HG02852 (cell line): ENCODE measurements at regions not wholly inside any gene's neighbourhood (a gene's known extent, or its start where the extent isn't known, plus 50 kb on each side); places are given as distances from the start of the nearest gene placed in this dataset.

ENCODE experiments used
- ATAC-seq: cut with Tn5 transposase; IDR thresholded peaks from one replicate; pipeline ENCODE4 v1.9.1; 2021; ENCODE audit warnings: mild to moderate bottlenecking, moderate library complexity; ENCODE audit not compliant: unreplicated experiment

DNA sequence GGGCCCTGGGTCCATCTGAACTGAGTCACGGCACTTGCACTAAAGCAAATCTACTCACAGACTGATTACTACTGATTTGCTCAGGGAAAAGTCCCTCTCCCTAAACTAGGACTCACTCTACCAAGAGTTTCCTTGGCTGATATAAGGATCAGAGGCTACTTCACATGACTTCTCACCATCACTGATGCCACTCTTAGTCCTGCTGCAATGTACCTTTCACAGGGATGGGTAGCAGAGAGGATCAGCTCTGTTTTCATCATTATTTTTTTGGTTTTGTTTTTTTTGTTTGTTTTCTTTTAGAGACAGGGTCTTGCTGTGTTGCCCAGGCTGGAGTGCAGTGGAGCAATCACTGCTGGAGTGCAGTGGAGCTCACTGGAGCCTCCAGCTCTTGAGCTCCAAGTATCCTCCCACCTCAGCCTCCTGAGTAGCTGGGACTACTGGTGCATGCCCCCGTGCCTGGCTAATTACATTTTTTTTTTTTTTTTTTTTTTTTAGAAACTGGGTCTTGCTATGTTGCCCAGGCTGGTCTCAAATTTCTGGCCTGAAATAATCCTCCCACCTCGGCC lies 200.6 kb downstream of the JCAD start:
- no peak for ATAC-seq

DNA sequence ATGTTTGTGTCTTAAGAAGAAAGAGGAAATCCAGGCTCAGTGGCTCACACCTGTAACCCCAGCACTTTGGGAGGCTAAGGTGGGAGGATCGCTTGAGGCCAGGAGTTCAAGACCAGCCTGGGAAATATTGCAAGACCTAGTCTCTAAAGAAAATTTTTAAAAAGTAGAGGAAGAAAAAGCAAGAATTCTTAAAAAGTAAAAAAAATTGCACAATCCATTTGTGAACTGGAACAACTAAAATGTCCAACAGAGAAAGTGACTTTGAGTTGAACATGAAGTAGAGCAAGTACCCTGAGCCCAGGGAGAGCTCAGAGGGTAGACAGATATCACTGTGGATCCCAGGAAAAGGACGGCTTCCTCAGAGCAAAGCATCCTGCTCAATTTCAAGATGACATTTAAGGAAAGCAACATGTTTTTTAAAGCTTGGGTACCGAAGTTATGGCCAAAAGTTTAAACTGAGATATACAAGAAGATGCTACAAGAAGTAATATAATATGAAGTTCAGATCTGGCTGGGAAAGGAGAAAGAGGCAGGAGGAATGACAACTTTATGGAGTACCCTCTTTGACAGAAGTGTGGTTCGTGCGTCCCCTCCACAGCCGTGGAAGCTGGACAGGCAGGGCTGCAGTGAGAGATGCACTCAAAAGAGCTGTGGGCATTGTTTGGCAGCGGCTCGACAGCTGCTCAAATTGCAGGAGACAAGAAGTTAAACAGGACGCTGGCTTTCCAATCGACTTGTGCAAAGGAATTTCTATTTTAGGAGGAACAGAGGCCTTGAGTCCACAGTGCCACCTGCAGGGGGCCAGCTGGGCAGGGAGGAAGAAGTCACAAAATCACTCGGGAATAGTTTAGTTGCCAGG lies 201.3 kb downstream of the JCAD start:
- no peak for ATAC-seq

DNA sequence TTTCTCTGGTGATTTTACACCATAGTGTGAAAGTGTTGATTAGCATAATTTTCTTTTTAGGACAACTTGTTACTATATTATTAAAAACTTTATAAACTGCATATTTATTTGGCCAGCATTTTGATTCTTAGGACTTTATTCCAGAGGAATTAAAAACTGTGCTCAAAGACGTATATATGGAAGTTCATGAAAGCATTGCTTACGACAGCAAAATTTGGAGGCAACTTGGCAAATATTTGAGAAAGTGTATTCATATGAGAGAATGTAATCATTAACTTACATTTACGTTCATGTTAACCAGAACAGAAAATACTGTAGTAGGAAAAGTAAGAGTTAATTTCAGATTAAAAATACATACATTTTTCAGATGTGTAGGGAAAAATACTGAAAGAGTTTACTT lies 203.1 kb downstream of the JCAD start:
- no peak for ATAC-seq

- ATAC-seq = no peak
Observed at GRCh38 chr10:29853913-29854312, 205.5 kb downstream of the JCAD start.

GRCh38 chr10:29851241-29851640 lies 208.1 kb downstream of the JCAD start:
- ATAC-seq = no peak

GRCh38 chr10:29850371-29850770 lies 209.0 kb downstream of the JCAD start:
- ATAC-seq = no peak

DNA sequence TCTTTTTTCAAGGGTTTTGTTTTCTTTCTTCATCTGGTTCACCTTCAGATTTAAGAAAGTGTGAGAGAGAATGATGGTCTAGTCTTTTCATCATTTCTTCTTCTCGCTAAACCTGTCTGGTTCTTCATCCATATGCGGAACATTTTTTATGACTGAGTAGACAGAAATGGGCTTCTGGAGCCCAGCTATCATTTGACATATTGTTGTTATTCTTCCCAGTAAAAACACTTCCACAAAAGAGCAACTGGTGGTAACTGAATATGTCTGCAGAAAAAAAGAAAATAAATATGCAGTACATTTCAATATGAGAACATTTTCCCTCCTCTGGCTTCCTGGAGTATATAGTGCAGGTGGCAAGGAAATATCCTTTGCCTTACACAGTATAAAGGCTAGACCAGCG lies 209.5 kb downstream of the JCAD start:
- no peak for ATAC-seq

- ATAC-seq = no peak
Observed at GRCh38 chr10:29849126-29849833, 210.1 kb downstream of the JCAD start.

DNA sequence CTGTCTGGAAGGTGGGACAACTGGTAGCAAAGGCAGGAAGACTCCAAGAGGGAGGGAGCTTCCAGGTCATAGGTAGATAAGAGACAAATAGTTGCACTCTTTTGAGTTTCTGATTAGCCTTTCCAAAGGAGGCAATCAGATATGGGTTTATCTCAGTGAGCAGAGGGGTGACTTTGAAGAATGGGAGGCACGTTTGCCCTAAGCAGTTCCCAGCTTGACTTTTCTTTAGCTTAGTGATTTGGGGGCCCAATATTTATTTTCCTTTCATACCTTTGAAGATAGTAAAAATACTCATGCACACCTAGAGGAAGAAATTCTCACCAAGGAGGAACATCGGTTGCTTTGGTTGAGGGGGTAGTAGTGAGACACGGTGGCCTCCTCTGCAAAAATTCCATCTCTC lies 212.1 kb upstream of the SVIL start:
- no peak for ATAC-seq

GRCh38 chr10:29845166-29845565 lies 210.4 kb upstream of the SVIL start:
- ATAC-seq = no peak

- ATAC-seq = no peak
Observed at GRCh38 chr10:29843143-29843542, 208.4 kb upstream of the SVIL start.

GRCh38 chr10:29841724-29842649 lies 207.2 kb upstream of the SVIL start:
- ATAC-seq = no peak

GRCh38 chr10:29840516-29841276 lies 205.9 kb upstream of the SVIL start:
- no peak for ATAC-seq

- ATAC-seq = no peak
Observed at GRCh38 chr10:29839826-29840515, 205.2 kb upstream of the SVIL start.

DNA sequence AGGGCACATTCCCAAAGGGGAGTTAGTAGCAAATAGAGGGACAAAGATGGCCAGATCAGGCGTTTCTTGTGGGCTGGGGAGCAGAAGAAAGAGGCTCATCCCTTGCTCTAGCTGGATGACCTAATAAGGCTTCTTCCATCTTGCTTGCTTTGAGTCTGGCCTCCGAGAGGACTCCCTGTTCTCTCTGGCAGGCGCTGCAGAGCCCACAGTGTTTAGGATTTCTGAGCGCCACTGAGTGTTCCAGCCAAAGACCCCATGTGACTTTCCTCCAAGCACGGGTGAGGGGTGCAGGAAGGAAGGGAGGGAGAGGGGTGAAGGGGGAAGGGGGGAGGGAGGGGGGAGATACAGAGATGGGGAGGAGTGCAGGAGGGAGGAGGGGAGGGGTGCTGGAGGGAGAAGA lies 203.8 kb upstream of the SVIL start:
- ATAC-seq = no peak

- no peak for ATAC-seq
Observed at GRCh38 chr10:29837586-29837985, 202.8 kb upstream of the SVIL start.

DNA sequence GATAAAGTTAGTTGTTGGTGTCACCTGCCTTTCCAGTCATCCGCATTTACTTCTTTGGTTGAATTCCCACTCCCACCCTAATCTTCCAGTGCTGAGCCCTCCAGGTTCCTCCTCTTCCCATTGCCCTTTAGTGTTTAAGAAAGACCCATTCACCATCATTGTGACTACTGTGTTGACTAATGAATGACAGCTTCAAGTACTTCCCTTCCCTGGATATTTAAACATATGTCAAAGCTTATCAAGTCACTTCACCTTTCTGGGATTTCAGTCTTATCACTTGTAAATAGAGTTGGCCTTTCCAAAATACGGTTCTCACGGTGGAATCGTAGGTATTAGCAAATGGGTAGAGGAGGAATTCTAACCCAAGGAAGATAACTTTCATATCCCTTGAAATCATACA lies 201.6 kb upstream of the SVIL start:
- no peak for ATAC-seq

GRCh38 chr10:29835055-29835454 lies 200.3 kb upstream of the SVIL start:
- ATAC-seq = no peak
